Trophoblast cell (in vitro differentiated cells and primary cell): ENCODE measurements at regions not wholly inside any gene's neighbourhood (a gene's known extent, or its start where the extent isn't known, plus 50 kb on each side); places are given as distances from the start of the nearest gene placed in this dataset.
A peak's percentile ranks its signal among the peaks of the same experiment; 100 is the strongest.

Experiments used
- DNase-seq, 2 donors: peaks; one replicate each; pipeline ENCODE4 v3.0.0-alpha.2; 2016
- H2AFZ ChIP-seq: 2 replicates; pipeline ENCODE4 v1.6.1; 2013; ENCODE audit warnings: low read length, moderate library complexity, mild to moderate bottlenecking; ENCODE audit not compliant: insufficient read depth, poor library complexity
- H2AK5ac ChIP-seq: 2 replicates; pipeline ENCODE4 v1.6.1; 2013; ENCODE audit warnings: mild to moderate bottlenecking, low read length
- H2BK120ac ChIP-seq: 2 replicates; pipeline ENCODE4 v1.6.1; 2013; ENCODE audit warnings: low read length, mild to moderate bottlenecking, moderate library complexity; ENCODE audit not compliant: insufficient read depth, poor library complexity
- H2BK12ac ChIP-seq: 2 replicates; pipeline ENCODE4 v1.6.1; 2013; ENCODE audit warnings: mild to moderate bottlenecking, low read length, moderate library complexity
- H2BK5ac ChIP-seq: 2 replicates; pipeline ENCODE4 v1.6.1; 2013; ENCODE audit warnings: low read length, low read depth, moderate library complexity, mild to moderate bottlenecking; ENCODE audit not compliant: poor library complexity
- H3K14ac ChIP-seq: 2 replicates; pipeline ENCODE4 v1.6.1; 2013; ENCODE audit warnings: mild to moderate bottlenecking, low read length
- H3K18ac ChIP-seq: 2 replicates; pipeline ENCODE4 v1.6.1; 2013; ENCODE audit warnings: mild to moderate bottlenecking, low read length
- H3K23ac ChIP-seq: 2 replicates; pipeline ENCODE4 v1.6.1; 2013; ENCODE audit warnings: low read length
- H3K27ac ChIP-seq: 2 replicates; pipeline ENCODE4 v1.5.1; 2013; ENCODE audit warnings: low read depth, mild to moderate bottlenecking, inconsistent platforms, low read length, moderate library complexity
- H3K27me3 ChIP-seq: 2 replicates; pipeline ENCODE4 v1.6.1; 2013; ENCODE audit warnings: inconsistent platforms, mild to moderate bottlenecking, low read length, moderate library complexity; ENCODE audit not compliant: insufficient read depth
- H3K36me3 ChIP-seq, 2 experiments: 1 replicate in 1 of 2; 2 replicates in 1 of 2; pipeline ENCODE4 v1.6.1; 2013; ENCODE audit warnings: low read length in 2 of 2, mild to moderate bottlenecking in 2 of 2, moderate library complexity in 1 of 2; ENCODE audit not compliant: insufficient read depth in 2 of 2, control insufficient read depth in 1 of 2
- H3K4ac ChIP-seq: 2 replicates; pipeline ENCODE4 v1.6.1; 2013; ENCODE audit warnings: low read depth, mild to moderate bottlenecking, low read length, moderate library complexity
- H3K4me1 ChIP-seq, 2 experiments: 1 replicate in 1 of 2; 2 replicates in 1 of 2; pipeline ENCODE4 v1.6.1; 2013; ENCODE audit warnings: low read length in 2 of 2, mild to moderate bottlenecking in 2 of 2, moderate library complexity in 1 of 2; ENCODE audit not compliant: insufficient read depth in 2 of 2, control insufficient read depth in 1 of 2
- H3K4me2 ChIP-seq: 2 replicates; pipeline ENCODE4 v1.6.1; 2013; ENCODE audit warnings: inconsistent platforms, mild to moderate bottlenecking, low read length, moderate library complexity
- H3K4me3 ChIP-seq: 2 replicates; pipeline ENCODE4 v1.5.1; 2013; ENCODE audit warnings: mild to moderate bottlenecking, low read depth, low read length, inconsistent platforms
- H3K79me1 ChIP-seq: one replicate; pipeline ENCODE4 v1.6.1; 2013; ENCODE audit warnings: low read length
- H3K79me2 ChIP-seq: 2 replicates; pipeline ENCODE4 v1.6.1; 2013; ENCODE audit warnings: low read length, mild to moderate bottlenecking; ENCODE audit not compliant: control insufficient read depth, insufficient read depth, poor library complexity
- H3K9ac ChIP-seq: 2 replicates; pipeline ENCODE4 v1.6.1; 2013; ENCODE audit warnings: mild to moderate bottlenecking, low read length
- H3K9me3 ChIP-seq: 2 replicates; pipeline ENCODE4 v1.6.1; 2013; ENCODE audit warnings: low read depth, mild to moderate bottlenecking, control low read depth, inconsistent platforms, low read length; ENCODE audit not compliant: insufficient read depth
- H4K12ac ChIP-seq: 2 replicates; pipeline ENCODE4 v1.6.1; 2013; ENCODE audit warnings: low read depth, mild to moderate bottlenecking, low read length, moderate library complexity
- H4K8ac ChIP-seq: 2 replicates; pipeline ENCODE4 v1.6.1; 2013; ENCODE audit warnings: low read depth, mild to moderate bottlenecking, low read length, moderate library complexity
- H4K91ac ChIP-seq: one replicate; pipeline ENCODE4 v1.6.1; 2013; ENCODE audit warnings: low read depth, mild to moderate bottlenecking, low read length, moderate library complexity
- WGBS: extraction: QIAGEN DNeasy Blood & Tissue Kit; methylation state at CpG from one replicate; pipeline ENCODE4 v1.1.7; 2013; ENCODE audit warnings: missing lambda C conversion rate; ENCODE audit not compliant: insufficient read length, insufficient coverage; ENCODE audit errors: extremely low coverage; 5-methylcytosine and 5-hydroxymethylcytosine counted together

DNA sequence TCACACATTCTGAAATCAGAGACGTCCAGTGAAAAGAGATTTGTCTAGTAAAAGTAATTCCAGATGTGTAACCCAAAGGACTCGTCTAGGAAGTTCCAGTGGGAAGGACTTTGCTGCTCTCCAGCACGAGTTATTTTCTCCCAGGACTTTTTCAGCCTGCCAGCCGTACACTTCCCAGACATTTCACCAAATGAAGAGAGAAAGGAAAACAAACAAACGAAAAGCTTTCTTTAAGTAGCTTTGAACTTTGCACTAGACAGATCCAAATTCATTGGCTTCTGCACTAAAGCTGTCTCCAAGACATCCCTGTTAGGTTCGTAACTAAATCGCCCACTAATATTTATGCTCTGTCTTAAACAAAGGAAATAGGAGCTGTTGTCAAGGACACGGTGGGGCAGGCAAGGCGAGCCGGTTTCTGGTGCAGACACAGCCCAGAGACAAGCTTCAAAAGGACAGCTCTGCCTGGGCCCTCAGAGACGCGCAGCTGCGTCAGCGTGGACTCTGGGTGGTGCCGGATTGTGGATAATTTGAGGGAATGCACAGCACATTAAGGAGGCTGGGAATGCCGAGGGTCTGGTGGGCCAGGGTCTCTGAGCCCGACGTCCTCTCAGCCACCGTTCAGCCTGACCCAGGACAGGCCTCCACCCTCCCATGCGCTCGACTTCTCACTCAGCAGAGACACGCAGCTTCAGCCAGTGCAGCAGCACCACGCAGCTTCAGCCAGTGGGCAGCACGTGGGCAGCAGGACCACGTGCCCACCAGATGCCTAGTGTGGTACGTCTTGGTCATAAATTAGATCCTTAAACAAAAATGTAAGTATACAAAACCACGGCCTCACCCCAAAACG, 64.1 kb upstream of the INSIG1 start:
- Histone ChIP-seq H2BK120ac (no peak overlapping the region), H2BK12ac (no peak overlapping the region), H3K18ac (peak overlapping the region; percentile 1), H3K9ac (no peak overlapping the region), H3K4ac (no peak overlapping the region), H3K4me1 (peaks cover 8 to 15% of the 10 kb centered on the region in 2 experiments), H3K27me3 (no peaks in the 10 kb centered on the region), H4K12ac (no peak overlapping the region), H3K36me3 (no peaks in the 10 kb centered on the region), H3K4me3 (no peak overlapping the region), H4K91ac (no peak overlapping the region), H3K27ac (no peak overlapping the region), H2AFZ (no peak overlapping the region), H3K9me3 (peaks cover 7% of the 10 kb centered on the region), H3K79me1 (peaks cover 7% of the 10 kb centered on the region), H3K4me2 (no peak overlapping the region), H3K23ac (no peak overlapping the region), H2BK5ac (no peak overlapping the region), H2AK5ac (no peak overlapping the region), H4K8ac (no peak overlapping the region), H3K14ac (no peak overlapping the region), H3K79me2 (no peaks in the 10 kb centered on the region)
- DNase-seq = peak in 1 of 2 donors; percentile 39
- no CpG with 5 or more reads among the region's 28 CpGs for WGBS

DNA sequence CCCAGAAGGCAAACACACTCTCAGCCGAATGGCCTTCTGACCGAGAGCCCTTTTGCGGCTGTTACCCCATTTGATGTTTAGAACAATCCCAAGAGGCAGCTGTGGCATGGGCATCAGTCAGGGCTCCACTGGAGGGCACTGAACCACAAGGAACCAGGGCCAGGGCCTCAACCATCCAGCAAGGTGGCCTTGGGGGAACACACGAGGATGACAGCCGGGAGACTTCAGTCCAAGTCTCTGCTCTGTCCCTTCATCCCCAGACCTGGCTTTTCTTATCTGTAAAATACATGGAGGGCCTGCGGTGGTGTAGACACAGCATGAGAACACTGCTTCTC, 63.6 kb upstream of the INSIG1 start:
- no peak overlapping the region for H3K14ac ChIP-seq
- no peaks in the 10 kb centered on the region for H3K79me2 ChIP-seq
- no peak overlapping the region for H2AFZ ChIP-seq
- H3K4me2 ChIP-seq = no peak overlapping the region
- no peak overlapping the region for H3K9ac ChIP-seq
- no peaks in the 10 kb centered on the region for H3K36me3 ChIP-seq
- no peak overlapping the region for H2BK5ac ChIP-seq
- H3K4ac ChIP-seq = no peak overlapping the region
- H3K79me1 ChIP-seq = peaks cover 3% of the 10 kb centered on the region
- H2BK120ac ChIP-seq = no peak overlapping the region
- no peak overlapping the region for H2BK12ac ChIP-seq
- H3K18ac ChIP-seq = no peak overlapping the region
- no peak overlapping the region for H3K4me3 ChIP-seq
- no peak overlapping the region for H3K23ac ChIP-seq
- no peak for DNase-seq
- peaks cover 7% of the 10 kb centered on the region for H3K9me3 ChIP-seq
- WGBS = no CpG with 5 or more reads among the region's 6 CpGs
- no peak overlapping the region for H4K12ac ChIP-seq
- no peak overlapping the region for H4K8ac ChIP-seq
- H3K4me1 ChIP-seq = peaks cover 2 to 14% of the 10 kb centered on the region in 2 experiments
- no peaks in the 10 kb centered on the region for H3K27me3 ChIP-seq
- H2AK5ac ChIP-seq = no peak overlapping the region
- H3K27ac ChIP-seq = no peak overlapping the region
- no peak overlapping the region for H4K91ac ChIP-seq

DNA sequence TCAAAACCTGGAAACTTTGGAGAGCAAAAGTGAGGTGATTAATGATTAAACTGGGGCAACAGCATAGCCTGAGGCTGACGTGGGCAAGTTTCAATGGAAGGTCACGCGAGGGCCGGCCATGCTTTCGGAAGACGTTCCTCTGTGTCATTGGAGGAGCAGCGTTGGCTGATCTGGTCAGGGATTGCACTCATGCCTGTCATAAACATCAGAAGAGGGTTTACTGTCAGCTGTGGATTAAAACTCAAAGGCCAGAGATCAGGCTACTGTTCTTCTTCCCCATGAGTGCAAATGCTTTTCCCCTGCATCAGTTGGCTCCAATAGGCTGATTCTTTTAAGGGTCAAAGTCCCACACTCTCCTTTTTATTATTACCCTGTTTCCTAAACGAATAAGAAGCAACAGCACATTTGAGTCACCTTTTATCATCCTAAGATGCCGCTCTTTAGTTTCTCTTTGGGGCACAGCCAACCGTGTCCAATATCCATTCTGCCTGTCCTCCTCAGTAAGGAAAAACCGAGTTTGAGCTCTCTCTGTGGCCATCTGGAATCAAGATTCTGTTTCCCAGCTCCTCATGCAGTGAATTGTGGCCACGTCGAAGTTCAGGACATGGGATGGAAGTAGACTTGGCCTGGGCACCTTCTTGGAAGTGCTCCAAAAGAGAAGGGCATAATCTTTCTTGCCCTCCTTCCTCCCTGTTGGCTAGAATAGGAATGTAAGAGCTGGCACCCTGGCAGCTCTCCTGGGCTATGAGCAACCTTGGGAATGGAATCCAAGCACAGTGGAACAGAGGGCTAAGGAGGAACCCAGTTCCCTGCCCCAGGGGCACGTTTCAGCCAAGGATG, 62.5 kb upstream of the INSIG1 start:
- H3K4me1 ChIP-seq = peaks cover 7 to 20% of the 10 kb centered on the region in 2 experiments
- no peak overlapping the region for H3K4ac ChIP-seq
- no peak overlapping the region for H3K18ac ChIP-seq
- no peak overlapping the region for H3K27ac ChIP-seq
- no peak overlapping the region for H2BK12ac ChIP-seq
- no peak overlapping the region for H2AFZ ChIP-seq
- H3K4me2 ChIP-seq = no peak overlapping the region
- H3K23ac ChIP-seq = no peak overlapping the region
- H3K79me1 ChIP-seq = peaks cover 6% of the 10 kb centered on the region
- H2AK5ac ChIP-seq = no peak overlapping the region
- no peaks in the 10 kb centered on the region for H3K27me3 ChIP-seq
- no CpG with 5 or more reads among the region's 14 CpGs for WGBS
- no peak overlapping the region for H3K14ac ChIP-seq
- no peak for DNase-seq
- no peak overlapping the region for H4K8ac ChIP-seq
- no peak overlapping the region for H2BK5ac ChIP-seq
- H3K4me3 ChIP-seq = no peak overlapping the region
- H3K36me3 ChIP-seq = no peaks in the 10 kb centered on the region
- no peak overlapping the region for H3K9ac ChIP-seq
- H4K91ac ChIP-seq = no peak overlapping the region
- H2BK120ac ChIP-seq = no peak overlapping the region
- peaks cover 7% of the 10 kb centered on the region for H3K9me3 ChIP-seq
- H4K12ac ChIP-seq = no peak overlapping the region
- no peaks in the 10 kb centered on the region for H3K79me2 ChIP-seq

DNA sequence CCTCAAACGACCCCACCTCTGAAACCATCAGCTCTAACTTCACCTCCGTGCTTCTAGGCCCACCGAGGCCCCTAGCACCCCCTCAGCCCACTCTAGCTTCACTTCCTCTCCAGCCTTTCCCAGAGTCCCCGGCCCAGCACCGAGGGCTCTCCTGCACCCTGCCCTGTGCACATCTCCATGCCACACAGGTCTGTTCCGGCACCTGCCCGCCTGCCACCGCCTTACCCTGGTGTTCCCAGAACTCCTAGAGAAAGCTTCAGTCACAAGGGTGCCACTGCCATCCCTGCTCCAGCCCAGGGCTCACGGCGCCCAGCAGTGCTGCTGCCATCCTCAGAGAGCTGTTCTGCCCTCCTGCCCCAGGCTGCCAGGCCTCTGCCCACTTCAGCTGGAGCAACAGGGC, 61.3 kb upstream of the INSIG1 start:
- no peak overlapping the region for H4K8ac ChIP-seq
- WGBS = no CpG with 5 or more reads among the region's 10 CpGs
- H3K27ac ChIP-seq = no peak overlapping the region
- no peak overlapping the region for H3K4me2 ChIP-seq
- no peak overlapping the region for H2BK5ac ChIP-seq
- no peak overlapping the region for H3K4ac ChIP-seq
- H3K36me3 ChIP-seq = no peaks in the 10 kb centered on the region
- peaks cover 4% of the 10 kb centered on the region for H3K9me3 ChIP-seq
- H3K79me2 ChIP-seq = no peaks in the 10 kb centered on the region
- H3K27me3 ChIP-seq = no peaks in the 10 kb centered on the region
- no peak overlapping the region for H3K9ac ChIP-seq
- peaks cover 9 to 23% of the 10 kb centered on the region in 2 experiments for H3K4me1 ChIP-seq
- H4K12ac ChIP-seq = no peak overlapping the region
- H2BK12ac ChIP-seq = no peak overlapping the region
- H3K4me3 ChIP-seq = no peak overlapping the region
- no peak overlapping the region for H3K18ac ChIP-seq
- DNase-seq = no peak
- H3K23ac ChIP-seq = no peak overlapping the region
- peaks cover 6% of the 10 kb centered on the region for H3K79me1 ChIP-seq
- H4K91ac ChIP-seq = no peak overlapping the region
- H2BK120ac ChIP-seq = no peak overlapping the region
- no peak overlapping the region for H3K14ac ChIP-seq
- H2AFZ ChIP-seq = no peak overlapping the region
- H2AK5ac ChIP-seq = peak overlapping the region; percentile 63
